HepG2 (cell line): ENCODE measurements at regions not wholly inside any gene's neighbourhood (a gene's known extent, or its start where the extent isn't known, plus 50 kb on each side); places are given as distances from the start of the nearest gene placed in this dataset.

Experiments used
- ATAC-seq: fragments of 200-7000 bp; cut with Tn5 transposase; 3 replicates; pipeline ENCODE4 v1.9.1; 2020; ENCODE audit warnings: mild to moderate bottlenecking, moderate library complexity
- BruUV-seq: library from RNA; stranded (reverse); fragments of 400-500 nt; replicated peaks from 2 replicates; lab custom pipeline; 2021; lab: Mats Ljungman, UMichigan
- CTCF ChIA-PET: fragments of 300-600 bp; formaldehyde crosslinking; extraction: SDS; loops from one replicate; lab custom pipeline; 2021; ENCODE audit warnings: low total read pairs, inconsistent platforms, low intra/inter-chr PET ratio; lab: Yijun Ruan, JAX
- POLR2A ChIA-PET: fragments of 350-600 bp; sonication (Branson Sonifier 250); formaldehyde crosslinking; loops from one replicate; lab custom pipeline; 2020; ENCODE audit warnings: antibody characterized with exemption, inconsistent platforms; lab: Yijun Ruan, JAX
- DNase-seq: peaks from one replicate; pipeline ENCODE4 v3.0.0-alpha.2; 2015; ENCODE audit warnings: low spot score
- FAIRE-seq: peaks from 3 replicates; lab custom pipeline; 2011; peaks lifted over from hg19 to GRCh38; lab: Jason Lieb, UNC
- H2AFZ ChIP-seq: one replicate; pipeline ENCODE4 v1.6.1; 2011; ENCODE audit warnings: low read length, inconsistent platforms
- H3K27ac ChIP-seq: fragments of 300-600 bp; 3 replicates; pipeline ENCODE4 v1.8.0; 2011; ENCODE audit warnings: mixed run types, mild to moderate bottlenecking, mixed read lengths, low read length, inconsistent platforms; ENCODE audit not compliant: insufficient read depth; ENCODE audit errors: extremely low read length
- H3K27me3 ChIP-seq, 2 experiments: fragments of 200-600 bp in 1 of 2; 2 replicates in 1 of 2; 3 replicates in 1 of 2; pipeline versions ENCODE4 v1.6.0 to v1.8.0; 2011; ENCODE audit warnings: low read length in 2 of 2, mild to moderate bottlenecking in 2 of 2, moderate library complexity in 2 of 2, inconsistent platforms in 1 of 2; ENCODE audit not compliant: insufficient read depth in 2 of 2, control insufficient read depth in 1 of 2
- H3K36me3 ChIP-seq, 2 experiments: fragments of 200-600 bp in 1 of 2; replicated peaks in 1 of 2; 2 replicates in 1 of 2; 3 replicates in 1 of 2; pipeline versions ENCODE4 v1.5.1 to v1.8.0; 2011; ENCODE audit warnings: low read length in 2 of 2, inconsistent platforms in 1 of 2; ENCODE audit not compliant: insufficient read depth in 2 of 2, control insufficient read depth in 1 of 2
- H3K4me1 ChIP-seq: 2 replicates; pipeline ENCODE4 v1.5.1; 2012; ENCODE audit warnings: low read length, inconsistent platforms; ENCODE audit not compliant: insufficient read depth
- H3K4me2 ChIP-seq: 2 replicates; pipeline ENCODE4 v1.6.0; 2011; ENCODE audit warnings: low read depth, low read length, inconsistent platforms
- H3K4me3 ChIP-seq, 3 experiments: fragments of 200-600 bp in 1 of 3; sonication (generic), shearing (Covaris generic) in 1 of 3; replicated peaks in 1 of 3; 2 replicates each; pipeline ENCODE4 v1.5.1; 2011 to 2016; ENCODE audit warnings: low read length in 3 of 3, inconsistent platforms in 2 of 3, low read depth in 2 of 3, mild to moderate bottlenecking in 2 of 3, control low read depth in 1 of 3, mixed read lengths in 1 of 3; ENCODE audit not compliant: insufficient read depth in 1 of 3
- H3K79me2 ChIP-seq: one replicate; pipeline ENCODE4 v1.6.1; 2011; ENCODE audit warnings: low read length, inconsistent platforms; ENCODE audit not compliant: insufficient read depth
- H3K9ac ChIP-seq: 2 replicates; pipeline ENCODE4 v1.6.0; 2011; ENCODE audit warnings: mild to moderate bottlenecking, low read depth, low read length, inconsistent platforms; ENCODE audit not compliant: insufficient read depth
- H3K9me3 ChIP-seq: 2 replicates; pipeline ENCODE4 v1.5.1; 2012; ENCODE audit warnings: mild to moderate bottlenecking, low read length
- H4K20me1 ChIP-seq: 2 replicates; pipeline ENCODE4 v1.6.0; 2011; ENCODE audit warnings: inconsistent platforms, mild to moderate bottlenecking, low read length, moderate library complexity; ENCODE audit not compliant: insufficient read depth
- BHLHE40 ChIP-seq: IDR thresholded peaks from 2 replicates; pipeline ENCODE4 v1.6.1; 2011; ENCODE audit warnings: low read length, improper control_type of control experiment
- CEBPG ChIP-seq: IDR thresholded peaks from 2 replicates; pipeline ENCODE4 v1.6.1; 2016
- CHD4 ChIP-seq: fragments of 200-600 bp; sonication (generic); IDR thresholded peaks from 2 replicates; pipeline ENCODE4 v1.7.0; 2017; ENCODE audit warnings: mild to moderate bottlenecking, low read length, borderline replicate concordance
- HDAC2 ChIP-seq: sonication (generic); formaldehyde crosslinking; IDR thresholded peaks from 2 replicates; pipeline ENCODE4 v1.4.0; 2020; ENCODE audit warnings: missing genetic modification reagents
- MEIS1 ChIP-seq: sonication (generic); formaldehyde crosslinking; IDR thresholded peaks from 2 replicates; pipeline ENCODE4 v1.9.0; 2021; ENCODE audit warnings: mild to moderate bottlenecking, missing genetic modification reagents, moderate library complexity, borderline replicate concordance
- MTERF4 ChIP-seq: sonication (generic); formaldehyde crosslinking; IDR thresholded peaks from 2 replicates; pipeline ENCODE4 v1.8.0; 2023; ENCODE audit warnings: mild to moderate bottlenecking, missing genetic modification reagents
- NR2C2 ChIP-seq: sonication (generic); formaldehyde crosslinking; IDR thresholded peaks from 2 replicates; pipeline ENCODE4 v1.4.0; 2020; ENCODE audit warnings: missing genetic modification reagents, mild to moderate bottlenecking, moderate library complexity, borderline replicate concordance
- RARG ChIP-seq: sonication (generic); formaldehyde crosslinking; IDR thresholded peaks from 2 replicates; pipeline ENCODE4 v1.4.0; 2020; ENCODE audit warnings: low read depth, mild to moderate bottlenecking, missing genetic modification reagents
- ZFAT ChIP-seq: sonication (generic); formaldehyde crosslinking; conservative IDR thresholded peaks from 2 replicates; pipeline ENCODE4 v1.8.1; 2023; ENCODE audit warnings: missing genetic modification reagents, inconsistent platforms
- WGBS: methylation state at CpG from one replicate; pipeline ENCODE4 v1.1.6; 2017; ENCODE audit warnings: low lambda C conversion rate; 5-methylcytosine and 5-hydroxymethylcytosine counted together
- in situ Hi-C: cut with HindIII; loops from 2 replicates; pipeline ENCODE4 v1.10.0; 2017; ENCODE audit warnings: low pct_unique_long_range_greater_than_20kb; ENCODE audit not compliant: extremely low pct_ligation_motif_present
- intact Hi-C: fragments of 100-400 bp; cut with micrococcal nuclease; formaldehyde crosslinking; loops from one replicate; pipeline ENCODE4 v1.10.0; 2022; ENCODE audit not compliant: unreplicated experiment

- no TSS peak for BruUV-seq
- Histone ChIP-seq H3K27me3 (no peaks in the 10 kb centered on the region), H2AFZ (no peak overlapping the region), H3K36me3 (no peaks in the 10 kb centered on the region), H3K9ac (no peak overlapping the region), H3K79me2 (no peaks in the 10 kb centered on the region), H4K20me1 (no peaks in the 10 kb centered on the region), H3K4me3 (no peak overlapping the region), H3K4me1 (no peaks in the 10 kb centered on the region), H3K9me3 (no peaks in the 10 kb centered on the region), H3K4me2 (no peak overlapping the region), H3K27ac (no peak overlapping the region)
- no peak for TF ChIP-seq BHLHE40
- FAIRE-seq (no peak), ATAC-seq (no peak), DNase-seq (no peak)
- CTCF ChIA-PET = no interaction called here
- in situ Hi-C loops = no loop called here
- intact Hi-C loops = no loop called here
- POLR2A ChIA-PET = no interaction called here
- 0% methylated on average over 1 of the region's 1 CpG for WGBS
These were observed 349.2 kb upstream of the CCDC54 start for GRCh38 chr3:107028086-107028485.

GRCh38 chr3:107028626-107029025, 348.6 kb upstream of the CCDC54 start:
- 0% methylated on average over 1 of the region's 1 CpG for WGBS
- in situ Hi-C loops = no loop called here
- ATAC-seq (no peak), FAIRE-seq (no peak)
- H3K79me2 ChIP-seq = no peaks in the 10 kb centered on the region
- no peaks in the 10 kb centered on the region for H3K9me3 ChIP-seq
- no peaks in the 10 kb centered on the region for H3K4me1 ChIP-seq
- no peak overlapping the region for H3K4me2 ChIP-seq
- no peak overlapping the region for H3K27ac ChIP-seq
- TF ChIP-seq HDAC2 (CRISPR knock-in tag) (no peak), CEBPG (CRISPR knock-in tag) (no peak), ZFAT (CRISPR knock-in tag) (no peak), NR2C2 (CRISPR knock-in tag) (no peak), CHD4 (no peak), RARG (CRISPR knock-in tag) (no peak), MTERF4 (CRISPR knock-in tag) (no peak), MEIS1 (no peak)
- TF ChIP-seq, all 625 proteins: peak for 0
- intact Hi-C loops = no loop called here
- DNase-seq = no peak
- H3K4me3 ChIP-seq = no peak overlapping the region
- CTCF ChIA-PET = no interaction called here
- H4K20me1 ChIP-seq = no peaks in the 10 kb centered on the region
- H3K27me3 ChIP-seq = no peaks in the 10 kb centered on the region
- BruUV-seq = no TSS peak
- POLR2A ChIA-PET = no interaction called here
- no peak overlapping the region for H2AFZ ChIP-seq
- no peak overlapping the region for H3K9ac ChIP-seq
- no peaks in the 10 kb centered on the region for H3K36me3 ChIP-seq
